NT2/D1 (cell line): ENCODE measurements at regions not wholly inside any gene's neighbourhood (a gene's known extent, or its start where the extent isn't known, plus 50 kb on each side); places are given as distances from the start of the nearest gene placed in this dataset.

Experiments
- YY1 ChIP-seq: IDR thresholded peaks from 2 replicates; pipeline ENCODE4 v1.6.1; 2011; ENCODE audit not compliant: insufficient read length, insufficient read depth
- ZNF274 ChIP-seq: IDR thresholded peaks from 2 replicates; pipeline ENCODE4 v1.6.1; 2011; ENCODE audit warnings: mild to moderate bottlenecking, low read depth, low read length

DNA sequence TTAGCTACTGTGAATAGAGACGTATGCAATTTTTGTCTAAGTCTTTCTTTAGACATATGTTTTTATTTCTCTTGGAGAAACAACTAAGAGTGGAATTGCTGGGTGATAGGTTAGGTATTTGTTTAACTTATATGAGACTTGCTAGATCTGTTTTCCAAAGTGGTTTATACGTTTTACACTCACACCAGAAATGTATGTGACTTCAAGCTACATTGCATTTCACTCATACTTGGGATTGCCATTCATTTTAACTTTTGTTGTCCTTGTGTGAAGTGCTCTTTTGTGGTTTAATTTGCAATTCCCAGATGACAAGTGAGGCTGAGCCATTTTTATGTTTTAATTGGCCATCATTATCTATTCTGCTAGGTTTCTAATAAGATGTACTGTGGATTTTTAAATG, 817.2 kb downstream of the GLUD2 start:
- TF ChIP-seq YY1 = no peak
- TF ChIP-seq ZNF274 = no peak
